Common myeloid progenitor, CD34-positive (primary cell): ENCODE measurements at regions not wholly inside any gene's neighbourhood (a gene's known extent, or its start where the extent isn't known, plus 50 kb on each side); places are given as distances from the start of the nearest gene placed in this dataset.

ENCODE experiments used
- CTCF ChIA-PET: fragments of 350-600 bp; sonication (Branson Sonifier 250); formaldehyde crosslinking; loops from one replicate; lab custom pipeline; 2021; ENCODE audit warnings: antibody characterized with exemption; lab: Charles Lee
- POLR2A ChIA-PET: fragments of 350-600 bp; sonication (Branson Sonifier 250); formaldehyde crosslinking; loops from one replicate; lab custom pipeline; 2021; ENCODE audit warnings: antibody characterized with exemption; lab: Charles Lee
- DNase-seq, 3 donors: peaks; one replicate each; pipeline versions ENCODE4 v3.0.0 to v3.0.0-alpha.2; 2013
- H3K27ac ChIP-seq, 2 experiments: 1 replicate in 1 of 2; 2 replicates in 1 of 2; pipeline ENCODE4 v1.7.0; 2013; ENCODE audit warnings: inconsistent platforms in 2 of 2, low read length in 2 of 2, mild to moderate bottlenecking in 2 of 2, low read depth in 1 of 2, moderate library complexity in 1 of 2; ENCODE audit not compliant: severe bottlenecking in 2 of 2, insufficient read depth in 1 of 2, poor library complexity in 1 of 2
- H3K27me3 ChIP-seq, 5 experiments: replicated peaks in 2 of 5; 1 replicate in 3 of 5; 2 replicates in 2 of 5; pipeline versions ENCODE4 v1.6.1 to v1.7.0; 2013; ENCODE audit warnings: low read length in 4 of 5, mild to moderate bottlenecking in 2 of 5, moderate library complexity in 2 of 5, inconsistent platforms in 1 of 5; ENCODE audit not compliant: insufficient read depth in 5 of 5, control insufficient read depth in 4 of 5
- H3K36me3 ChIP-seq, 4 experiments: 1 replicate in 2 of 4; 2 replicates in 2 of 4; pipeline versions ENCODE4 v1.6.1 to v1.7.0; 2013; ENCODE audit warnings: low read length in 3 of 4, control low read depth in 1 of 4, mild to moderate bottlenecking in 1 of 4; ENCODE audit not compliant: control insufficient read depth in 4 of 4, insufficient read depth in 4 of 4
- H3K4me1 ChIP-seq, 4 experiments: 1 replicate in 3 of 4; 2 replicates in 1 of 4; pipeline versions ENCODE4 v1.6.1 to v1.7.1; 2013; ENCODE audit warnings: low read length in 3 of 4, mild to moderate bottlenecking in 3 of 4, control low read depth in 1 of 4, inconsistent platforms in 1 of 4, moderate library complexity in 1 of 4; ENCODE audit not compliant: control insufficient read depth in 4 of 4, insufficient read depth in 4 of 4; ENCODE audit errors: control extremely low read depth in 1 of 4
- H3K4me3 ChIP-seq, 7 experiments: 1 replicate in 4 of 7; 2 replicates in 3 of 7; pipeline versions ENCODE4 v1.5.1 to v1.7.0; 2013; ENCODE audit warnings: mild to moderate bottlenecking in 7 of 7, low read length in 6 of 7, moderate library complexity in 6 of 7, inconsistent platforms in 2 of 7, low read depth in 2 of 7, control low read depth in 1 of 7; ENCODE audit not compliant: insufficient read depth in 4 of 7, control insufficient read depth in 1 of 7; ENCODE audit errors: extremely low read depth in 1 of 7
- H3K9me3 ChIP-seq, 5 experiments: 1 replicate in 4 of 5; 2 replicates in 1 of 5; pipeline versions ENCODE4 v1.6.1 to v1.7.1; 2013; ENCODE audit warnings: low read length in 4 of 5, mild to moderate bottlenecking in 2 of 5, inconsistent platforms in 1 of 5, low read depth in 1 of 5, moderate library complexity in 1 of 5; ENCODE audit not compliant: control insufficient read depth in 4 of 5, insufficient read depth in 2 of 5; ENCODE audit errors: control extremely low read depth in 1 of 5
- WGBS: methylation state at CpG from one replicate; pipeline ENCODE4 v1.1.5; 2013; ENCODE audit not compliant: insufficient coverage; 5-methylcytosine and 5-hydroxymethylcytosine counted together

- Histone ChIP-seq H3K27me3 (no peaks in the 10 kb centered on the region), H3K4me3 (no peak overlapping the region), H3K4me1 (no peaks in the 10 kb centered on the region), H3K9me3 (peaks cover 0 to 17% (median 5%) of the 10 kb centered on the region in 5 experiments), H3K36me3 (no peaks in the 10 kb centered on the region), H3K27ac (no peak overlapping the region)
- DNase-seq, result no peak
- ChIA-PET CTCF (no interaction called here), POLR2A (no interaction called here)
- WGBS, result 90% methylated on average over 4 of the region's 8 CpGs
Observed at GRCh38 chr4:175451238-175451965, 360.7 kb downstream of the GPM6A start.

- ChIA-PET POLR2A (no interaction called here), CTCF (no interaction called here)
- H3K4me1 ChIP-seq, result no peaks in the 10 kb centered on the region
- no peaks in the 10 kb centered on the region for H3K27me3 ChIP-seq
- no peak overlapping the region for H3K27ac ChIP-seq
- no peak overlapping the region for H3K4me3 ChIP-seq
- no peak for DNase-seq
- 89% methylated on average over 2 of the region's 2 CpGs for WGBS
- H3K9me3 ChIP-seq, result peaks cover 0 to 17% (median 5%) of the 10 kb centered on the region in 5 experiments
- no peaks in the 10 kb centered on the region for H3K36me3 ChIP-seq
Observed at GRCh38 chr4:175453456-175453855, 358.6 kb downstream of the GPM6A start.

- DNase-seq, result no peak
- ChIA-PET CTCF (no interaction called here), POLR2A (no interaction called here)
- H3K4me3 ChIP-seq, result no peak overlapping the region
- H3K27ac ChIP-seq, result no peak overlapping the region
- H3K4me1 ChIP-seq, result no peaks in the 10 kb centered on the region
- H3K36me3 ChIP-seq, result no peaks in the 10 kb centered on the region
- no peaks in the 10 kb centered on the region for H3K27me3 ChIP-seq
- peaks cover 0 to 17% (median 5%) of the 10 kb centered on the region in 5 experiments for H3K9me3 ChIP-seq
Observed at GRCh38 chr4:175456131-175456530, 355.9 kb downstream of the GPM6A start.

- H3K27ac ChIP-seq, result no peak overlapping the region
- no peak overlapping the region for H3K4me3 ChIP-seq
- ChIA-PET POLR2A (interaction anchor here (0.7 kb wide), 1 partner anchor 803 kb away, joined by 3 read pairs; no protein-coding TSS in a partner anchor), CTCF (no interaction called here)
- WGBS, result no CpG with 5 or more reads among the region's 2 CpGs
- no peak for DNase-seq
- peaks cover 0 to 17% (median 5%) of the 10 kb centered on the region in 5 experiments for H3K9me3 ChIP-seq
- no peaks in the 10 kb centered on the region for H3K27me3 ChIP-seq
- no peaks in the 10 kb centered on the region for H3K4me1 ChIP-seq
- no peaks in the 10 kb centered on the region for H3K36me3 ChIP-seq
Observed at GRCh38 chr4:175457956-175458355, 354.1 kb downstream of the GPM6A start.

GRCh38 chr4:175459571-175459970 is 352.5 kb downstream of the GPM6A start:
- H3K4me1 ChIP-seq, result no peaks in the 10 kb centered on the region
- CTCF ChIA-PET, result no interaction called here
- no peak for DNase-seq

GRCh38 chr4:175460414-175460813 is 351.6 kb downstream of the GPM6A start:
- WGBS, result 100% methylated on average over 2 of the region's 4 CpGs
- Histone ChIP-seq H3K27ac (no peak overlapping the region), H3K4me3 (no peak overlapping the region), H3K36me3 (no peaks in the 10 kb centered on the region), H3K9me3 (peaks cover 0 to 6% (median 0%) of the 10 kb centered on the region in 5 experiments), H3K27me3 (no peaks in the 10 kb centered on the region), H3K4me1 (no peaks in the 10 kb centered on the region)
- no peak for DNase-seq
- ChIA-PET CTCF (no interaction called here), POLR2A (no interaction called here)

More at GRCh38 chr4:175459571-175459970, 352.5 kb downstream of the GPM6A start:
- POLR2A ChIA-PET, result interaction anchor here (0.6 kb wide), 1 partner anchor 54 kb away, joined by 7 read pairs; no protein-coding TSS in a partner anchor
- no peak overlapping the region for H3K4me3 ChIP-seq
- H3K9me3 ChIP-seq, result peaks cover 0 to 14% (median 4%) of the 10 kb centered on the region in 5 experiments
- no peaks in the 10 kb centered on the region for H3K36me3 ChIP-seq
- H3K27ac ChIP-seq, result no peak overlapping the region
- H3K27me3 ChIP-seq, result no peaks in the 10 kb centered on the region

GRCh38 chr4:175469514-175469913 is 342.6 kb downstream of the GPM6A start:
- Histone ChIP-seq H3K9me3 (peaks cover 0 to 5% (median 0%) of the 10 kb centered on the region in 5 experiments), H3K4me1 (no peaks in the 10 kb centered on the region), H3K4me3 (no peak overlapping the region), H3K27ac (no peak overlapping the region), H3K36me3 (no peaks in the 10 kb centered on the region), H3K27me3 (no peaks in the 10 kb centered on the region)
- ChIA-PET POLR2A (no interaction called here), CTCF (no interaction called here)
- WGBS, result 76% methylated on average over 2 of the region's 2 CpGs
- DNase-seq, result no peak
